Spleen (tissue), 11 donors: ENCODE measurements at regions not wholly inside any gene's neighbourhood (a gene's known extent, or its start where the extent isn't known, plus 50 kb on each side); places are given as distances from the start of the nearest gene placed in this dataset.

Experiments
- DNase-seq: peaks from one replicate; pipeline ENCODE4 v3.0.0-alpha.2; 2020
- H3K27ac ChIP-seq, 8 donors: fragments of 200-600 bp; sonication (generic) in 7 of 8; 1 replicate in 4 of 8; 2 replicates in 4 of 8; pipeline versions ENCODE4 v1.5.0 to v1.8.0; 2016 to 2021; ENCODE audit warnings: inconsistent platforms in 4 of 8, mild to moderate bottlenecking in 4 of 8, moderate library complexity in 1 of 8
- H3K27me3 ChIP-seq, 7 donors: fragments of 200-600 bp; sonication (generic) in 6 of 7; replicated peaks in 1 of 7; 1 replicate in 4 of 7; 2 replicates in 3 of 7; pipeline versions ENCODE4 v1.5.0 to v1.8.0; 2016 to 2021; ENCODE audit warnings: inconsistent platforms in 3 of 7, mild to moderate bottlenecking in 1 of 7
- H3K36me3 ChIP-seq, 6 donors: fragments of 200-600 bp; sonication (generic) in 5 of 6; 1 replicate in 4 of 6; 2 replicates in 2 of 6; pipeline versions ENCODE4 v1.5.0 to v1.8.0; 2016 to 2021; ENCODE audit warnings: inconsistent platforms in 2 of 6
- H3K4me1 ChIP-seq, 6 donors: fragments of 200-600 bp; sonication (generic) in 5 of 6; 1 replicate in 3 of 6; 2 replicates in 3 of 6; pipeline versions ENCODE4 v1.5.0 to v1.8.0; 2016 to 2021; ENCODE audit warnings: inconsistent platforms in 3 of 6
- H3K4me3 ChIP-seq, 8 donors: fragments of 200-600 bp; sonication (generic) in 7 of 8; 1 replicate in 4 of 8; 2 replicates in 4 of 8; pipeline versions ENCODE4 v1.5.0 to v1.8.0; 2016 to 2021; ENCODE audit warnings: inconsistent platforms in 4 of 8, mild to moderate bottlenecking in 4 of 8, moderate library complexity in 2 of 8
- H3K9me3 ChIP-seq, 8 donors: fragments of 200-600 bp; sonication (generic) in 7 of 8; 1 replicate in 4 of 8; 2 replicates in 4 of 8; pipeline versions ENCODE4 v1.5.0 to v1.8.0; 2016 to 2021; ENCODE audit warnings: inconsistent platforms in 4 of 8
- CTCF ChIP-seq, 11 experiments: fragments of 200-600 bp in 7 of 11; fragments of 450-650 bp in 4 of 11; sonication (generic) in 4 of 11; IDR thresholded peaks in 8 of 11; conservative IDR thresholded peaks in 3 of 11; 1 replicate in 7 of 11; 2 replicates in 4 of 11; pipeline versions ENCODE4 v1.4.0 to v1.8.0; 2016 to 2021; ENCODE audit warnings: antibody characterized with exemption in 11 of 11, inconsistent platforms in 4 of 11, mild to moderate bottlenecking in 1 of 11
- POLR2A ChIP-seq, 3 donors: fragments of 450-650 bp; IDR thresholded peaks; one replicate each; pipeline ENCODE4 v1.5.1; 2017; ENCODE audit warnings: antibody characterized with exemption in 3 of 3, mild to moderate bottlenecking in 1 of 3
- POLR2AphosphoS5 ChIP-seq, 3 donors: sonication (generic); formaldehyde crosslinking; IDR thresholded peaks; one replicate each; pipeline ENCODE4 v1.5.1; 2017; ENCODE audit warnings: antibody characterized with exemption in 3 of 3
- WGBS, 5 donors: extraction: QIAGEN DNeasy Blood & Tissue Kit in 3 of 5; methylation state at CpG; one replicate each; pipeline versions ENCODE4 v1.1.5 to v1.1.7; 2013 to 2018; 5-methylcytosine and 5-hydroxymethylcytosine counted together
- intact Hi-C: fragments of 100-400 bp; cut with DNase I; formaldehyde crosslinking; loops from one replicate; pipeline ENCODE4 v1.15.0; 2023; ENCODE audit warnings: low total_unique reads
- donor health status: healthy with polysubstance abuse.
- donor health status: DM: no; HTN: no; CAD: no; lungs with moderate emphysema.
- donor health status: DM: no; HTN: no; CAD: no.
- donor health status: Bipolar disorder and iron deficiency.
- donor health status: healthy.
- donor health status: DM: no; HTN: no; CAD: no.
- donor health status: DM: yes; HTN: yes; CAD: no.

DNA sequence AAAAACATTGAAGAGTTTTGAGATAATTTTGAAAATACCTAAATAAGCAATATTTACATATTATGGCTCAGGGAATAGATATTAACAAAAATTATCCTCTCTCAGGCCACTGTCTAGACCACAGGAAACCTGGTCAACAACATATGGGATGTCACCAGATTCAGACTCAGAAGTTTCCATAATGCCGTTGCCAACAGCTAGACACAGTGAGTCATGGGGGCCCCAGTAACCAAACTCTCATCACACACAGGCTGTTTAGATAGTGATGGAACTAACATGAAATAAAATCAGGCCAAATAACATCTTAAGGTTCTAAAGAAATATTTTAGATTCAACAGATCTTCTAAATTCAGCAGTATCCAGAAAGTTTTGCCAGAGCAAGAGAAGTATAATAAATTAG, 681.7 kb upstream of the ADAMTS5 start:
- Histone ChIP-seq H3K4me3 (no peak overlapping the region), H3K9me3 (peaks cover 0 to 6% (median 0%) of the 10 kb centered on the region in 8 donors), H3K27me3 (no peaks in the 10 kb centered on the region), H3K4me1 (no peaks in the 10 kb centered on the region), H3K27ac (no peak overlapping the region), H3K36me3 (no peaks in the 10 kb centered on the region)
- WGBS, 5 donors: 77 to 94% (median 89%) methylated on average over 1 of the region's 1 CpG
- intact Hi-C loops: no loop called here
- no peak for DNase-seq
- TF ChIP-seq POLR2AphosphoS5 (IDR thresholded peaks at IDR 0.05) (no peak), POLR2A (IDR thresholded peaks at IDR 0.05) (no peak), CTCF (IDR thresholded peaks at IDR 0.05 in 8 of 11, conservative IDR thresholded peaks at IDR 0.05 in 3 of 11) (no peak)

- WGBS, 5 donors: 61 to 75% (median 69%) methylated on average over 3 of the region's 3 CpGs
- Histone ChIP-seq H3K4me1 (no peaks in the 10 kb centered on the region), H3K27me3 (no peaks in the 10 kb centered on the region), H3K36me3 (no peaks in the 10 kb centered on the region), H3K9me3 (peaks cover 0 to 6% (median 0%) of the 10 kb centered on the region in 8 donors), H3K27ac (no peak overlapping the region), H3K4me3 (no peak overlapping the region)
- no peak for DNase-seq
- intact Hi-C loops: no loop called here
- TF ChIP-seq CTCF (IDR thresholded peaks at IDR 0.05 in 8 of 11, conservative IDR thresholded peaks at IDR 0.05 in 3 of 11) (no peak), POLR2AphosphoS5 (IDR thresholded peaks at IDR 0.05) (no peak), POLR2A (IDR thresholded peaks at IDR 0.05) (no peak)
These were observed 681.0 kb upstream of the ADAMTS5 start for GRCh38 chr21:27647921-27648320.

GRCh38 chr21:27647401-27647800, 680.5 kb upstream of the ADAMTS5 start:
- 78 to 90% (median 82%) methylated on average over 3 of the region's 3 CpGs for WGBS, 5 donors

GRCh38 chr21:27646691-27647090, 679.8 kb upstream of the ADAMTS5 start:
- intact Hi-C loops: no loop called here
- Histone ChIP-seq H3K27me3 (no peaks in the 10 kb centered on the region), H3K4me1 (no peaks in the 10 kb centered on the region), H3K36me3 (no peaks in the 10 kb centered on the region), H3K9me3 (peaks cover 0 to 6% (median 0%) of the 10 kb centered on the region in 8 donors), H3K27ac (no peak overlapping the region), H3K4me3 (no peak overlapping the region)
- no peak for DNase-seq
- TF ChIP-seq POLR2A (IDR thresholded peaks at IDR 0.05): no peak

More at GRCh38 chr21:27647401-27647800, 680.5 kb upstream of the ADAMTS5 start:
- Histone ChIP-seq H3K27ac (no peak overlapping the region), H3K4me1 (no peaks in the 10 kb centered on the region), H3K27me3 (no peaks in the 10 kb centered on the region), H3K9me3 (peaks cover 0 to 6% (median 0%) of the 10 kb centered on the region in 8 donors), H3K36me3 (no peaks in the 10 kb centered on the region), H3K4me3 (no peak overlapping the region)
- DNase-seq: no peak
- intact Hi-C loops: no loop called here
- TF ChIP-seq POLR2AphosphoS5 (IDR thresholded peaks at IDR 0.05): no peak
- TF ChIP-seq CTCF (IDR thresholded peaks at IDR 0.05 in 8 of 11, conservative IDR thresholded peaks at IDR 0.05 in 3 of 11): no peak
- no peak for TF ChIP-seq POLR2A (IDR thresholded peaks at IDR 0.05)

- no peak overlapping the region for H3K4me3 ChIP-seq
- DNase-seq: no peak
- H3K27me3 ChIP-seq: no peaks in the 10 kb centered on the region
- 82 to 95% (median 88%) methylated on average over 2 of the region's 2 CpGs for WGBS, 5 donors
- H3K4me1 ChIP-seq: no peaks in the 10 kb centered on the region
- no peak for TF ChIP-seq POLR2A (IDR thresholded peaks at IDR 0.05)
- no peak for TF ChIP-seq CTCF (IDR thresholded peaks at IDR 0.05 in 8 of 11, conservative IDR thresholded peaks at IDR 0.05 in 3 of 11)
- no peak for TF ChIP-seq POLR2AphosphoS5 (IDR thresholded peaks at IDR 0.05)
- intact Hi-C loops: no loop called here
- H3K36me3 ChIP-seq: no peaks in the 10 kb centered on the region
- H3K27ac ChIP-seq: no peak overlapping the region
- peaks cover 0 to 6% (median 0%) of the 10 kb centered on the region in 8 donors for H3K9me3 ChIP-seq
These were observed 679.2 kb upstream of the ADAMTS5 start for GRCh38 chr21:27646056-27646455.
